Epithelial cell of esophagus (primary cell): ENCODE measurements at regions not wholly inside any gene's neighbourhood (a gene's known extent, or its start where the extent isn't known, plus 50 kb on each side); places are given as distances from the start of the nearest gene placed in this dataset.

Experiments used
- DNase-seq: peaks from one replicate; pipeline ENCODE4 v3.0.0; 2010; ENCODE audit warnings: low read depth
- H3K4me3 ChIP-seq: 2 replicates; pipeline ENCODE4 v1.5.1; 2011; ENCODE audit warnings: mild to moderate bottlenecking, low read length, control low read depth
- TF ChIP-seq, protein P1 (sequence below): IDR thresholded peaks from 2 replicates; pipeline ENCODE4 v1.5.1; 2011; ENCODE audit warnings: low read depth, mild to moderate bottlenecking, low read length, control low read depth, inconsistent platforms; ENCODE audit not compliant: insufficient read depth; ENCODE audit errors: missing control alignments

DNA sequence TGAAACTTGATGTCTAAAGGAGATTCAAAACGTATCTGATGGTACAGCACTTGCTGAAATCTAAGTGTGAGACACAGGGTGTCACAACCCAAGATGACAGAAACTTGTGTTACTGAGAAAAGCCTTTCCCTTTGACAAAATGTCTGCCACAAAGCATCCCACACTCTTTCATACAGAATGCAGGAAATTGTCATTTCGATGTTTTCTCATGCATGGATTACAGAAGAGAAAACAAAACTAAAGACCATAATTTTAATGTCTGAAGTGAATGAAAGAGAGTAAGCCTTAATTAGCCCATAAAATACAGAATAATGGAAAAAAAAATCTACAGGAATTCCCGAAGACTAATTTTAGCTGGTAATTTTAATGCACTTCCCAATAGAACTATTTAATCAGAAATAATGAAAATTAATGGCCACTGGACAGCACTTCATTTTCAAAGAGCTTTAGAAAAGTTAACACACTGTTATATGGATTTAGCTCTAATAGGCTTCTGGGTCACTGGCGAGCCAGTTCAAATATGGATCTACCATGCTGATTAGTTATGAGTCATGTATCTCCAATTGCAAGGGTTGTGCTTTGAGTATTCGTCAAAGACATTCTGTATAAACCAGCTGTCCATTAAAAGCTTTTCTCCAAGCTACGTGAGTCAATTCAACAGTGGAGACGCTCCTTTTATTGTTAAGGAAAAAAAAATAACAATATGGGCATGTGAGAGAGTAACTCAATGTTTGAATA, 656.7 kb downstream of the SLC16A7 start:
- no peak for DNase-seq
- no peak overlapping the region for H3K4me3 ChIP-seq
- TF ChIP-seq, protein P1, sequence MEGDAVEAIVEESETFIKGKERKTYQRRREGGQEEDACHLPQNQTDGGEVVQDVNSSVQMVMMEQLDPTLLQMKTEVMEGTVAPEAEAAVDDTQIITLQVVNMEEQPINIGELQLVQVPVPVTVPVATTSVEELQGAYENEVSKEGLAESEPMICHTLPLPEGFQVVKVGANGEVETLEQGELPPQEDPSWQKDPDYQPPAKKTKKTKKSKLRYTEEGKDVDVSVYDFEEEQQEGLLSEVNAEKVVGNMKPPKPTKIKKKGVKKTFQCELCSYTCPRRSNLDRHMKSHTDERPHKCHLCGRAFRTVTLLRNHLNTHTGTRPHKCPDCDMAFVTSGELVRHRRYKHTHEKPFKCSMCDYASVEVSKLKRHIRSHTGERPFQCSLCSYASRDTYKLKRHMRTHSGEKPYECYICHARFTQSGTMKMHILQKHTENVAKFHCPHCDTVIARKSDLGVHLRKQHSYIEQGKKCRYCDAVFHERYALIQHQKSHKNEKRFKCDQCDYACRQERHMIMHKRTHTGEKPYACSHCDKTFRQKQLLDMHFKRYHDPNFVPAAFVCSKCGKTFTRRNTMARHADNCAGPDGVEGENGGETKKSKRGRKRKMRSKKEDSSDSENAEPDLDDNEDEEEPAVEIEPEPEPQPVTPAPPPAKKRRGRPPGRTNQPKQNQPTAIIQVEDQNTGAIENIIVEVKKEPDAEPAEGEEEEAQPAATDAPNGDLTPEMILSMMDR = no peak

DNA sequence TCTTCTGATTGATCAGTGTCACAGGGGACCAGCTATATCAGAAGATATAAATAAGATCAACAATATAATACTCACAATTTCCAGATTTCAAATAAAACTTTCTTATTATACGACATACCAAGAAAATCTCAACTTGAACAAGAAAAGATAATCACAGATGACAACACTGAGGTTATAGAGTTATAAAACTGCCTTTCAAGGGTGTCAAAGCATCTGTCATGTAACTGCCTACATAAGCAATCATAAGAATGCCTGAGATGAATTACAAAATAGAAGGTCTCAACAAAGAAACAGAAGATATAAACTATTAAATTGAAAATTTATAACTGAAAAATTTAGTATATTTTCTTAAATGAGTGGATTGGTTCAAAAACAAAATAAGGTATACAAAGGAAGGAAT, 659.2 kb downstream of the SLC16A7 start:
- no peak overlapping the region for H3K4me3 ChIP-seq
- TF ChIP-seq, protein P1 = no peak
- DNase-seq = no peak

DNA sequence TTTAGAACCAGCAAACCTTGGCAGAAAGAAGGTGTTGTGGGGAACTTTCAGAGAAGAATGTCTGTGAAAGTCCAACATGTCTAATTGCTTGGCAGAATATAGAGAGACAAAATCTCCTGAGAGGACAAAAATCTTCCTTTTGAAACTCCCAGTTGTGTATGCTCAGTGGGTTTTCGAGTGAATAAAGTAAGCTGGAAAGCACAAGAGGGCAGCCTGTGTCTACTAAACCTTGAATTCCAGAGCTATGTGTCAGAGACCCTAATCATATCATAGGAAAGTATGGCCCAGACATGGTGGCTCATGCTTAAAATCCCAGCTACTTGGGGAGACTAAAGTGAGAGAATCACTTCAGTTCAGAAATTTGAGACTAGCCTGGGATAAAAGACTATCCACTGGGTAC, 661.2 kb downstream of the SLC16A7 start:
- peak; percentile 72 for DNase-seq
- TF ChIP-seq, protein P1 = peak; percentile 32
- H3K4me3 ChIP-seq = no peak overlapping the region

DNA sequence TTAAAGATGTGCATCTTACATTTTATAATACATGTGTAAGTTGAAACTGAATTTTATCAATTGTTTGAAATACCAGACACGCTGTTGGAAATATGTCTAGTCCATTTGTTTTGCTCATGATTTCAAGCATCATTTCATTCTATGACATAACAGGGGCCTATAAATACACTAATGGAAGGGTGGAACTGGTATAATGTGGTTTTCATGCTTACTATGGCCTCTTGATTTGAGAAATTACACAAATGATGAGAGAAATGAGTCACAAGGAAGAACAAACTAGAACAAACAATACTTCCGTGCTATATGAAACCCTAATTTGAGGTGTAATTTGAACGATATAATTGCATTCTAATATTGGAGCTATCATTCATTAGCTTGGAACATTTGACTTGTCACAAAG, 663.4 kb downstream of the SLC16A7 start:
- H3K4me3 ChIP-seq = no peak overlapping the region
- TF ChIP-seq, protein P1 = no peak
- DNase-seq = peak; percentile 50

DNA sequence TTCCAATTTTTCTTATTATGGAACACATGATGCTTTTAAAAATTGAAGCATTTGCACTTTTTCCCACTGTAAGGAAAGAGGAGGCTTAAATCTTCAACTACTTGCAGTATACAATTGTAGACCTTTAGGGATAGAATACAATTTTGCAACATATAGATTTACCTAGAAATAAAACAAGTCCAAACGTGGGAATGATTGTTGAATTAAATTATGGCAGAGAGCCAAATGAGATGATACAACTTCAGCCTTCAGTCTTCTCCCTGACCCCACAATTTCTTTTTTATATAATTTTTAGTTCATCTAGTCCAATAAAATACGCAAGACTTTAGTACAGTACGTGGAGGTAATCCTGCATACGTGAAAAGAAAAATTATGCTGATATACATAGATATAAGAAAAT, 666.5 kb downstream of the SLC16A7 start:
- TF ChIP-seq, protein P1 = no peak
- DNase-seq = peak; percentile 46
- H3K4me3 ChIP-seq = no peak overlapping the region

DNA sequence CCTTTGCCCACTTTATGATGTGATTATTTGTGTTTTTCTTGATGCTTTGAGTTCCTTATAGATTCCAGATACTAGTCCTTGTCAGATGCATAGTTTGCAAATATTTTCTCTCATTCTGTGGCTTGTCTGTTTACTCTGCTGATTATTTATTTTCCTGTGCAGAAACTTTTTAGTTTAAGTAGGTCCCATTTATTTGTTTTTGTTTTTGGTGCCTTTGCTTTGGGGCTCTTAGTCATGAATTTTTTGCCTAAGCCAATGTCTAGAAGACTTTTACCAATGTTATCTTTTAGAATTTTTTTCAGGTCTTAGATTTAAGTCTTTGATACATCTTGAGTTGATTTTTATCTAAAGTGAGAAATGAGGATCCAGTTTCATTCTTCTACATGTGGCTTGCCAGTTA, 667.3 kb downstream of the SLC16A7 start:
- TF ChIP-seq, protein P1 = no peak
- H3K4me3 ChIP-seq = no peak overlapping the region
- DNase-seq = no peak
